ENCODE measurements at regions not wholly inside any gene's neighbourhood (a gene's known extent, or its start where the extent isn't known, plus 50 kb on each side); places are given as distances from the start of the nearest gene placed in this dataset.
"Not testable (repeated sequence)": the region's sequence is repeated elsewhere in the genome, so short reads cannot be mapped to it uniquely, and the experiment has no call there.

DNA sequence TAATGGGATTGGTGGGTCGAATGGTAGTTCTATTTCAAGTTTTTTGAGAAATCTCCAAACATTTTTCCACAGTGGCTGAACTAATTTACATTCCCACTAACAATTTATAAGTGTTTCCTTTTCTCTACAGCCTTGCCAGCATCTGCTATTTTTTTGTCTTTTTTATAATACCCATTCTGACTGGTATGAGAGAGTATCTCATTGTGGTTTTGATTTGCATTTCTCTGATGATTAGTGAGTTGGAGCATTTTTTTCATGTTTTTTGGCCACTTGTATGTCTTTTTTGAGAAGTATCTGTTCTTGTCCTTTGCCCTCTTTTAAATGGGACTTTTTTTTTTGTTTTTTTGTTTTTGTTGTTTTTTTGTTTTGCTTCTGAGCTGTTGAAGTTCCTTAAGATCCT lies 200.0 kb upstream of the GK2 start:
- DNase-seq (ENCODE audit: low read depth, low spot score) = no peak
- TF ChIP-seq, protein P1, sequence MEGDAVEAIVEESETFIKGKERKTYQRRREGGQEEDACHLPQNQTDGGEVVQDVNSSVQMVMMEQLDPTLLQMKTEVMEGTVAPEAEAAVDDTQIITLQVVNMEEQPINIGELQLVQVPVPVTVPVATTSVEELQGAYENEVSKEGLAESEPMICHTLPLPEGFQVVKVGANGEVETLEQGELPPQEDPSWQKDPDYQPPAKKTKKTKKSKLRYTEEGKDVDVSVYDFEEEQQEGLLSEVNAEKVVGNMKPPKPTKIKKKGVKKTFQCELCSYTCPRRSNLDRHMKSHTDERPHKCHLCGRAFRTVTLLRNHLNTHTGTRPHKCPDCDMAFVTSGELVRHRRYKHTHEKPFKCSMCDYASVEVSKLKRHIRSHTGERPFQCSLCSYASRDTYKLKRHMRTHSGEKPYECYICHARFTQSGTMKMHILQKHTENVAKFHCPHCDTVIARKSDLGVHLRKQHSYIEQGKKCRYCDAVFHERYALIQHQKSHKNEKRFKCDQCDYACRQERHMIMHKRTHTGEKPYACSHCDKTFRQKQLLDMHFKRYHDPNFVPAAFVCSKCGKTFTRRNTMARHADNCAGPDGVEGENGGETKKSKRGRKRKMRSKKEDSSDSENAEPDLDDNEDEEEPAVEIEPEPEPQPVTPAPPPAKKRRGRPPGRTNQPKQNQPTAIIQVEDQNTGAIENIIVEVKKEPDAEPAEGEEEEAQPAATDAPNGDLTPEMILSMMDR (IDR thresholded peaks at IDR 0.05; ENCODE audit: low read depth, low read length) = no peak
- in situ Hi-C loops (cut with HindIII; ENCODE audit: low sequenced_read_pairs) = no loop called here
- no peak overlapping the region for H3K4me3 ChIP-seq (ENCODE audit: low read depth, low read length)

DNA sequence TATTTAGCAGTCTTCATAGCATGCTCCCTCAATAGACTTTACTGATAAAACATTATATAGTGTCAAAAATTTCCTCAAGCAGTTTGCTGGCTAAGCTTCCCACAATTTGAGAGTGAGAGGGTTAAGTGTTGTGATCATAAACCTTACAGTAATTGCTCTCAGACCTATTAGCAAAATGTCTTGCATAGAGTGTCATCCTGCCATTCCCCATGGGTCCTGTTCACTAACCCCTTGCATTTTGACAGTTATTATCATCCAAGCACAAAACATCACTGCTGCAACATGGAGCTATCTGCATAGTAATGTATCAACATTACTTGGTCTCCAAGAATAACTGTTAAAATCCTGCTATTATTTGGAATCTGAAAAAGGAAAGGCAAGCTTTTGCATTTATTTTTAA lies 196.1 kb upstream of the GK2 start:
- no peak overlapping the region for H3K4me3 ChIP-seq (ENCODE audit: low read depth, low read length)
- in situ Hi-C loops (cut with HindIII; ENCODE audit: low sequenced_read_pairs) = no loop called here
- DNase-seq (ENCODE audit: low read depth, low spot score) = no peak
- TF ChIP-seq, protein P1 (IDR thresholded peaks at IDR 0.05; ENCODE audit: low read depth, low read length) = no peak

DNA sequence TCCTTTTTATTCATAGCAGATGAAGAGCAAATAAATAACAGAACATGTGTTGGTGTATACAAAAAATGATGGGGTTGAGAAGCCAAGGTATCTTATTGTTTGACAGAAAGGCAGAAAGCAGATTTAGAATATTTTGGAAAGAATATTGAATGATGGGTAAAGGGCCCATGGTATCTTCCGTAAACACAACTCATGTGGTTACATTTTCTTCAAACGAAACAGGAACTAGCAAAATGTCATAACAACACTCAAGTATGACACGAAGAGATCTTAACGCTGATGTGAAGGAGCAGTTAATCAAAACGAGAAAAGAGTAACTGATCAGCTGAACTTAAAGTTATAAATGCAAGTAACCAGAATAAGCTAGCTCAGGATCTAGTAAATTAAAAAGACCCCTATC lies 195.7 kb upstream of the GK2 start:
- DNase-seq (ENCODE audit: low read depth, low spot score) = no peak
- in situ Hi-C loops (cut with HindIII; ENCODE audit: low sequenced_read_pairs) = no loop called here
- TF ChIP-seq, protein P1 (IDR thresholded peaks at IDR 0.05; ENCODE audit: low read depth, low read length) = no peak
- no peak overlapping the region for H3K4me3 ChIP-seq (ENCODE audit: low read depth, low read length)

DNA sequence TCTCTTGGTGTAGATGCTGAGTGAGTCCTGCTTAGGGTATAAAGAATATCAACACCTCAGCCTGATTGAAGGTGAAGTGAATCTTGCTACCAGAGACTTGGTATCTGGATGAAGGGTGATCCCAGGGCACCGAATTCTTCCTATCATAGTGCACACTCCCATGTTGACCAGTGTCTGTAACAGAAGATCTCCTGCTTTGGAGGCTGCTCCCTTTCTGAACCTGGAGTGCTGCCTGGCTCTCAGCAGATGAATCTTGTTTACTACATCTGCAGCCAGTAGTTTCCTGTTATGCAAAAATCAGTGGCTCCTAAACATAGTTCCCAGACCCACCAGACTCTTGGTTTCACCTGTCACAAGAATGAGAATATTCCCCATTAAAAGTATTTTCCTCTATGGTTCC lies 191.7 kb upstream of the GK2 start:
- in situ Hi-C loops (cut with HindIII; ENCODE audit: low sequenced_read_pairs) = no loop called here
- no peak for DNase-seq (ENCODE audit: low read depth, low spot score)
- H3K4me3 ChIP-seq (ENCODE audit: low read depth, low read length) = no peak overlapping the region
- TF ChIP-seq, protein P1 (IDR thresholded peaks at IDR 0.05; ENCODE audit: low read depth, low read length) = no peak

DNA sequence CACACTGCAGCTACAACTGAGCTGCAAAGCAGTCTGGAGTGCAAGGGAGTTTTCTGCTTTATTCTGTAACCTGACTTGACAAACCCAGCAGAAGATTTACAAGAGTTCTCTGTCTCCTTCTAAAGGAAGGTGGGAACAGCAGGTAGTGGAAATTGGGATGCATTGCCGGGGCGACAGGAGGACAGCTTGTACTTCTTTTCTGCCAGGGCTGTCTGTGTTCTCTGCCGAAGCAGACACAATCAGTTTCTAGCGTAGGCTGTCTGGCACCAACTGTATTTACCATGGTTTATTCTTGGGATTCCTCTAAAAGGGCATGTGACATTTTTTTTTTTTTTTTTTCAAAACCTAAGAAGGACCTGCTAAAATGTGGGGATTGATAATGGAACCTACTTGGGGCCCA lies 190.8 kb upstream of the GK2 start:
- H3K4me3 ChIP-seq (ENCODE audit: low read depth, low read length) = no peak overlapping the region
- in situ Hi-C loops (cut with HindIII; ENCODE audit: low sequenced_read_pairs) = no loop called here
- TF ChIP-seq, protein P1 (IDR thresholded peaks at IDR 0.05; ENCODE audit: low read depth, low read length) = no peak

DNA sequence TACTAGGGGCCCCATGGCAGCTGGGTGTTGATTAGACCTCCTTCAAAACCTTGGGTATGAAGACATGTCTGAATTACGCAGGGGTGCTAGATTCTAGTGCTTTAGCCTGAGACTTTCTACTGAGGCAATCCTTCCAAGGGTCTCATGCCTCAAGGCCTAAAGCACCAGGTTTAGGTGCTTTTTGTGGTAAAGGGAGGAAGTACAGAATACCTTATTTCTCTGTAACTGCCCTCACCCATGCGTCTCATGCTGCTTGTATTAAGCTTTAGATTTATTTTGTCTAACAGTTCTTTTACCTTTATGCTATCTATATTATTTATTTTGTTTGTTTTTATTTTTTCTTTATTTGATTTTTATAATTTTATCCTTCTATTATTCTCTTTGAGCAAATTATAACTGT lies 190.2 kb upstream of the GK2 start:
- in situ Hi-C loops (cut with HindIII; ENCODE audit: low sequenced_read_pairs) = no loop called here
- DNase-seq (ENCODE audit: low read depth, low spot score) = no peak
- TF ChIP-seq, protein P1 (IDR thresholded peaks at IDR 0.05; ENCODE audit: low read depth, low read length) = no peak
- no peak overlapping the region for H3K4me3 ChIP-seq (ENCODE audit: low read depth, low read length)

More for the DNA sequence above, 190.8 kb upstream of the GK2 start:
- DNase-seq (ENCODE audit: low read depth, low spot score) = no peak

DNA sequence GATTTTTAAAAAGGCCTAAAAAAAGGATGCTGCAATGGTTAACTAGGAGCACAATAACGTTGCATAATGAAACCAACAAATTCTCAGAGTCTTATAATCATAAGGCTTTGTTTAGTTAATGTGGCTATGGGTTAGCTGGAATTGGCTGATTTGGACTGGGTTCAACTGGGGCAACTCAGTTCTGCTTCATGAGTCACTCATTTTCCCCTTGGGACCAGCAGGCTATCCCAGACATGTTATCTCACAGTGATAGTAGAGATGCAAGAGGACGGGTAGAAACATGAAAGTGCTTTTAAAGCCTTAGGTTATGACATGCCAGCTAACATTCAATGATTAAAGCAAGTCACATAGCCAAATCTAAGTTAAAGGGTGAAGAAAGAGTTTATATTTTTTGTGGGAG lies 189.2 kb upstream of the GK2 start:
- H3K4me3 ChIP-seq (ENCODE audit: low read depth, low read length) = no peak overlapping the region
- TF ChIP-seq, protein P1 (IDR thresholded peaks at IDR 0.05; ENCODE audit: low read depth, low read length) = no peak
- DNase-seq (ENCODE audit: low read depth, low spot score) = peak; percentile 54
- in situ Hi-C loops (cut with HindIII; ENCODE audit: low sequenced_read_pairs) = no loop called here

DNA sequence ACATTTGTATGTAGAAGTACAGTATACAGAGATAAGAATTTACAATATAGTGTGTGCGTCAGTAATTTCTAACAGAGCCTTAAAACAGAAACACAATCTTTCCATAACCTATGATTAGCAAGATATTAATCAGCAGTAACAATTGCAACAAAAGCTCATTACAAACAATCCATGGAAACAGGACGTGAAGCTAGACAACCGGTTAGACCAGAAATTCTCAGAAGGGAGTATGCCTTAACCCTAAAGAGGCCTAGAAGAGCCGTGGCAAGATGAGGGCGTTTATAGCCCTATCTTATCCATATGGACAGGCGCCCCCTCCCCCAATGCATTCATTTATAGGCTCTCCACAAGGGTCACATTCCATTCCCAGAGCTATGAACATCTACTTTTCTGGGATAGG lies 184.2 kb upstream of the GK2 start:
- H3K4me3 ChIP-seq (ENCODE audit: low read depth, low read length); DNase-seq (ENCODE audit: low read depth, low spot score); in situ Hi-C loops (cut with HindIII; ENCODE audit: low sequenced_read_pairs): not testable (repeated sequence)

Data from astrocyte of the spinal cord (primary cell).